ENCODE measurements at regions not wholly inside any gene's neighbourhood (a gene's known extent, or its start where the extent isn't known, plus 50 kb on each side); places are given as distances from the start of the nearest gene placed in this dataset.
"Not testable (repeated sequence)": the region's sequence is repeated elsewhere in the genome, so short reads cannot be mapped to it uniquely, and the experiment has no call there.

DNA sequence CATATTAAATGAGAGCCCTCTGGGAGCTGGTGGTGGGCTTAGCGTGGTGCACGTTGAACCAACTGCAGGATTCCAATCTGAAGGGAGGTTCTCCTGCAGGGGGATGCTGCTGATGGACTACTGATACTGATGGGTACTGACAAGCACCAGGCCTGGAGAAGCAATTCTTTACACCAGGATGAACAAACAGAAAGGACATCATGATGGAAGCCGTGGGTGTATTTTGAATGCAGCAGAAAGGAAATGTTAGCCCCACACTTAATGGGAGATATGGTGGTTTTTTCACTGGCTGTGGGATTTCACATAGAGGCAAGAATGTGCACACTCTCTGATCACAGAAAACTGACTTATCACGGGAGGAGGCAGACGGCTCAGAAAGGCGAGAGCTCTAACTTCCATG is 299.7 kb downstream of the TEX29 start:
- DNase-seq (ENCODE audit: low spot score), result no peak

GRCh38 chr13:111620586-111620985 is 300.1 kb downstream of the TEX29 start:
- DNase-seq (ENCODE audit: low spot score), result no peak

DNA sequence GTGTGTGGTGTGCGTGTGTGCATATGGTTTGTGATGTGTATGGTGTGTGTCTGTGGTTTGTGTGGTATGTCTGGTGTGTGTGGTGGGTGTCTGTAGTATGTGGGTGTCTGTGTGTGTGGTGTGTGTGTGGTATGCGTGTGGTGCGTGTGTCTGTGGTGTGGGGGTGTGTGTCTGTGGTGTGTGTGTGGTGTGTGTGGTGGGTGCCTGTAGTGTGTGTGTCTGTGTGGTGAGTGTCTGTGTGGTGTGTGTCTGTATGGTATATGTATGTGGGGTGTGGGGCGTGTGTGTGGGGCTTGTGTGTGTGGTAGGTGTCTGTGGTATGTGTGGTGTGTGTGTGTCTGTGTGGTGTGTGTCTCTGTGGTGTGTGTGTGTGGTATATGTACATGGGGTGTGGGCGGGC is 300.7 kb downstream of the TEX29 start:
- no peak for DNase-seq (ENCODE audit: low spot score)

GRCh38 chr13:111622051-111622531 is 301.6 kb downstream of the TEX29 start:
- no peak for DNase-seq (ENCODE audit: low spot score)

- no peak for DNase-seq (ENCODE audit: low spot score)
Observed at GRCh38 chr13:111623208-111623607, 302.8 kb downstream of the TEX29 start.

GRCh38 chr13:111623743-111624505 is 303.5 kb downstream of the TEX29 start:
- DNase-seq (ENCODE audit: low spot score), result no peak

DNA sequence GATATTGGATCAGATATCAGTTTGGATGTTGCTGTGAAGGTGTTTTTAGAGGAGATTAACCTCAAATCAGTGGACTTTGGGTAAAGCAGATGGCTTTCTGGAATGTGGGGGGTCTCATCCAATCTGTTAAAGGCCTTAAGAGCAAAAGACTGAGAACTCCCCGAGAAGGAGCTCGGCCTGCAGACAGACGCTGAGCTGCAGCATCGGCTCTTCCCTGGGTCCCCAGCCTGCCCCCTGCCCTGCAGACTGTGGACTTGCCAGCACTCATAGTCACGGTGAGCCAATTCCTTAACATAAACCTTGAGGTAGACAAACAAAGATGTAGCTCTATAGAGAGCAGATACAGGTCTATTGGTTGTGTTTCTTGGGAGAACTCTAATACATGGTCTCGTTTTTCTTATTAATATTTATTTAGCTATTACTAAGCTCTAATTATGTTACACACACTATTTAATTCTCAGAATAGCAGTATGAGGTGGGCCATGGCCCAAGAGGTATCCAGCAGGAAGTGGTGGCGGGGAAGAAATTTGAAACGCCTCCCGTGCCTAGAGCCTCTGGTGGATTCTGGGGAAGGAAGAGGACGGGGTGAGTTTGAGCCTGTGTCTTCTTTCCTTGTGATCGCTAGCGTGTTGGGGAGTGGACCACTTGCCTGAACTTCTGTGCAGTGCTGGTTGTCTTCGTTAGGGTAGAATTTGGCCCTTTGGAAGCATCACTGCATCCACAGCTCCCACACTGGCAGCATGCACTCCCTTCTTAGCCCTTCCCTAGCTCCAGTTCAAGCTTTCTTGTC is 305.3 kb downstream of the TEX29 start:
- DNase-seq (ENCODE audit: low spot score), result no peak

DNA sequence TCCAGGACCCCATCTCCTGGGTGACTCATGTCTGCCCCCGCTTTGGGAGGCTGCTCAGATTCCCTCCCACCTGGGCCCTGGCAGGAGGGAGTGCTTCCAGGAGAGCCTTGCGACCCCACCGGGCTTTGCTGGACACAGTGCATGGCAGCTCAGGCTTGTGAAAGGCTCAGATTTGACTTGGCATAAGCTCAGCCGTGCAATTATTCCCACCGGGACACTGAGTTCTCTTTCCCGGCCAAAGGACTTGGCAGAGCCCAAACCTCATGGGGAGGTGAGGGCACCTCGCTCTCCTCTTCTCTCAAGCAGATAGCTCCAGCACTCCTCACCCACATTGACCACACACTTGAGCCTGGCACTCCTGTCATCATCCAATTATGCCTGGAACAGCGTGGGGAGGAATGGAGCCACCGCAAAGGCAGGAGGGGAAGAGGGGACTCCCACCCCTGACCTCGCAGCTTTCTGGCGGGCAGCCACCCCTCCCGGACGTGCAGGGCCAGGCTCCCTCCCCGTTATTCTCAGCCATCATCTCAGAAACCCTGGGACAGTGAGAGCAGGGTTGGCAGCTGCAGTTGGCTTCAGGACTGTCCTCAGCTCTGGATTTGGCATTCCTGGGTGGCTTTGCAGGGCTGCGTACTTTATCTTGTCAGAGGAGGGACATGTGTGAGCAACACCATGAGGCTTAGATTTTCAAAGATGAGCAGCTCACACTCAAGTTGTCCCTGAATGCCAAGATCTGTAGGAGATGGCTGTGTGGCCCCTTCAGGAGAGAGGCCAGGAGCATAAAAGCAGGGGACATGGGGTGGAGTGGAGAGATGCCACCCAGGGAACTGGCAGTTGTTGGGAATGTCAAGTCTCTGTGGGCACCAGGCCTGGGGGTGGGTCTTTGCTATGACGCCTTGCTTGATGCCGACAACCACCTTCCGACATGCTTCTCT is 306.2 kb downstream of the TEX29 start:
- DNase-seq (ENCODE audit: low spot score), result no peak

DNA sequence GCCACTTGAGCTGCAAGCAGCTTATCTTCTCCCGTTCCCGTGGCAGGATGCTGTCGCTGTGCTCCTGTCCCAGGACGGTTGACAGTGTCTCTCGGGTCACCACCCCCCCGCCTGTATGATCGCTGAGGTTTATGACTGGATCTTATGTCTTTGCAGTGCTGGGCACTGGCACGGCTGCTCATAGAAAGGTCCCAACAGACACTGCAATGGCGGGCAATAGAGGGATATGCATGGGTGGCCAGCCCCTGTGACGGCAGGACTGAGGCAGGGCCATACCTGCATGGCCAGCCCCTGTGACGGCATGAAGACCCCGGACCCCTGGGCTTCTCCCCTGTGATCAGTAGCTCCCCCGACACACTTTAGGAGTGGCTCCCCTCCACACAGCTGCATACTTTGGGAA is 307.2 kb downstream of the TEX29 start:
- no peak for DNase-seq (ENCODE audit: low spot score)

DNA sequence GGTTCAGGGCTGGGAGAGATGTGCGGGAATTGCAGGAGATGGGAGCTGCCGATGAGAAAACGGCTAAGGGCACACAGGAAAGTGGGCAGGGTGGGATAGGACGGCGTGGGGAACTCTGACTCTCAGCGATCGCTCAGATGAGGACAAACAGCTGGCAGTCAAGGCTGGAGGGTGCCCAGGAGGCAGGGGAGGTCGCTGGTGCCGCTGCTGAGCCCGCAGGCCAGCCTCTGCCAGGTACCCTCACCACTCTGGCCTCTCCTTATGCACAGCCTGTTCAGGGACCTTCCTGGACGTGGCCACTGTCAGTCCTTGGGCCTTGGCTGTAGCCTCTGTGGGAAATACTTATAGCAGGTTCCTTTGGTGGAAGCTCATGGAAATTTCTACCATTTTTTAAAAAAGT is 308.6 kb downstream of the TEX29 start:
- DNase-seq (ENCODE audit: low spot score), result no peak

GRCh38 chr13:111629457-111629856 is 309.0 kb downstream of the TEX29 start:
- DNase-seq (ENCODE audit: low spot score), result no peak

- DNase-seq (ENCODE audit: low spot score), result no peak
Observed at GRCh38 chr13:111629926-111630325, 309.5 kb downstream of the TEX29 start.

- DNase-seq (ENCODE audit: low spot score), result no peak
Observed at GRCh38 chr13:111630406-111630805, 310.0 kb downstream of the TEX29 start.

- DNase-seq (ENCODE audit: low spot score), result not testable (repeated sequence)
Observed at GRCh38 chr13:111631271-111631670, 310.8 kb downstream of the TEX29 start.

DNA sequence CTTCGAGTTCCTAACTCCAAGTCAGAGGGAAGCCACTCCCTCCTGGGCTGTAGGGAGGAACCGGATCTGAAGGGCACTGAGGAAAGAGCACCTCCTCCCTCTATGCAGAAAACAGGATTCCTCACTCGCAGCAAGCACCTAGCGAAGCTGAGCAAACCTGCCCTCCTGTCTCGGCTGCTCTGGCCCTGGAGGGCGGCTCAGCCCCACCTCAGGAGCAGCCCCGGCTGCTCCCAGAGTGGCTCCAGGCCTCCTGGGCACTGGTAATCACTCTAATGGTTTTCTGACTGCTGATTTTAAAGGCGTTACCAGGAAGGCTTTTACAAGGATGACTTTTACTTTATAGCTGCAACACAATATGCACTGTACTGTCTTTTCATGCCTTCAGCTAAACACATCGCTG is 312.5 kb downstream of the TEX29 start:
- no peak for DNase-seq (ENCODE audit: low spot score)

DNA sequence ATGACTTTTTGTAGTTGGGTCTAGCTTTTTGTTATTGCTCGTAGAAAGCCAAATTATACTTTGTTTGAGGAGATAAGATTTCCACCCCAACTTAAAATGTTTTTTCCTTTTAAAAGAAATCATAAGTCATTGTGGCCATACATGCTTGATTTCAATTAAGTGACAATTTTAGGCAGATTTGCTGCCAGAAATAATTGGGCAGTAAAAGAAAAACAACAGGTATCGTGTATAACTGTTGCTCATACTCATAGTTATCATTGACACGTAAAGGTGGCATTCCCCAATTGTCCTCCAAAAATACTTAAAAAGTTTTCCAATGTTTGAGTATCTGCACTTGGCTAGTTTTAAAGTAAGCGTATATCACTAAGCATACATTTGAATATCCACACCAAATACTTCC is 313.0 kb downstream of the TEX29 start:
- no peak for DNase-seq (ENCODE audit: low spot score)

DNA sequence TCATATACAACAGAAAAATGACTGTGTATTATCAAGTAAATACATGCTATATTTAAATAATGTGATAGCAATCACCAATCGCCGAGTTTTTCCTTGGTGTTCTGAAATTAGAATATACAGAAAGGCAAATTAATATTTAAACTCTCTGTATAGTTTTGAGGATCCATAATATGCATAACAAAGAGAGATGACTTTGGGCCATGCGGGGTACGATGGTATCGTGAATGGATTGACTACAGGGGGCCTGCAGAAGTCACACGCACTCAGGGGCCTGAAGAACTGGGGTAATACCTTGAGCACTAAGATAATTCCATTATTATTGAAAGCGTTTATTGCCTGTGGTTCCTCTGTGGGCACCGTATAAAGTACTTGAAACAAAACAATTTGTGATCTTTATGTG is 314.0 kb downstream of the TEX29 start:
- DNase-seq (ENCODE audit: low spot score), result no peak

DNA sequence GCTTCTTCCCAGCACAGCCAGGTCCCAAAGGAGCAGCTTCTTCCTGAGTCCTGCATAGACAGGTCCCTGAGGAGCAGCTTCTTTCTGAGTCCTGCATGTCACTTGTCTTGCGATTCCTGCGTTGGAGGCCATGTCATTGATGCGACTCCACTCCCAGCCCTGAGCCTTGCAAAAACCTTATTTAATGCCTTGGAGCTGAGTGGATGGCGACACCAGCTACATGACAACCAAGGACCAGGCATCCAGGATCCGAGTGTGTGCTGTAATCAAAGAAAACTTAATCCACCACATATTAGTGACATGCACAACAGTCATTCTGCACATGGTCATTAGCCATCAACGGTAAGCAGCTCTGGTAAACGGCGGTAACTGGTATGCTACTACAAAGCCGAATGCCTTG is 315.8 kb downstream of the TEX29 start:
- DNase-seq (ENCODE audit: low spot score), result no peak

DNA sequence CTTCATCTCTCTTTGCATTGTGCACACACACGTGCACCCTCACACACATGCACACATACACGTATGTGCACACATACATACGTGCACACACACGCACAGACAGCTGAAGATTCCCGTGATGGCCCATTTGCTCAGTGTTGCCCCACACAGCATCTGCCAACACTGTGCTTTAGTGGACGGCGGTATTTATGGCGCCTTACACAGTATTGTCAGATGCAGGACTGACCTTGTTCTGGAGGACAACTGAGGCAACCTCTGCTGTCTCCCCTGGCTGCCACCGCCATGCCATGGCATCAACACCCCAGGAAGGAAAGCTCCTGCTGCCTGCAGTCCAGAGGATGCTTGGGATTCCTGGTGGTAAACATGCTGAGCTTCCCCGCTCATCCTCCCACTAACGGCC is 316.4 kb downstream of the TEX29 start:
- no peak for DNase-seq (ENCODE audit: low spot score)

DNA sequence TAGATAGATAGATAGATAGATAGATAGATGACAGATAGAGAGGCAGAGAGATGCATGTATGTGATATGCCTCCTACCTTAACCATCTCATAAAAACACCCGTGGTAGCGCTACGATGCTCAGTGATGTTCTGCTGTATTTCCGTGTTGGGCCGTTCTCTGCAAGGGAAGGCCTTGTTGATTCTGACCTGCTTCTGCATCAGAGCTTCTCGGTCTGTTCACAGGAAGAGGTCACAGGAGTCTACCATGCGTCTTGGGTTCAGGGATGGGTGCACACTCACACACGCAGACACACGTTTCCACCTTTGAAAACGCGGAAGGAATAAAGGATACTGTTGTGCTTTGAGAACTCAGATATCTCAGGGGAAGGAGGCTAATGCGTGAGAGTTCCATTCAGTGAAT is 316.9 kb downstream of the TEX29 start:
- no peak for DNase-seq (ENCODE audit: low spot score)

DNA sequence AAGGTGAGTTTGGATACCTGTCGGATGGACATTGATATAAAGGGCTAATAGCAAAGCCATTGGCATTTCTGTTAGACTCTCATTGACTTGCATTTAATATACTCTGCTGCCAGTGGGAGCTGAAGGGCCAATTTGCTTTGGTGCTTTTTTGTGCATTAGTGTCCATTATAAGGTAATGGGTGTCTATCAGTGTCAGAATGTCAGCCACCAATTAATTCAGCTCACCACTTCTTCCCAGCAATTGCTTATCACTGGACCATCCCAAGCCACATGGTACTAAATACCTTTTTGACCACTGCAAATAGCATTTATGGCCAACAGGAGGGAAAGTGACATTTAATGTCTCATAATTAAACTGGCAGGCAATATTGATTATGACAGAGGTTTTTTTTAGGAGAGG is 317.8 kb downstream of the TEX29 start:
- no peak for DNase-seq (ENCODE audit: low spot score)

- no peak for DNase-seq (ENCODE audit: low spot score)
Observed at GRCh38 chr13:111639196-111639705, 318.8 kb downstream of the TEX29 start.
